Liver (tissue), 3 donors: ENCODE measurements at regions not wholly inside any gene's neighbourhood (a gene's known extent, or its start where the extent isn't known, plus 50 kb on each side); places are given as distances from the start of the nearest gene placed in this dataset.

Experiments used
- EGR1 ChIP-seq, 2 donors: IDR thresholded peaks; 2 replicates each; pipeline ENCODE4 v1.6.1; 2016 to 2018; ENCODE audit warnings: antibody characterized with exemption in 2 of 2, low read depth in 2 of 2
- GABPA ChIP-seq, 2 donors: IDR thresholded peaks in 1 of 2; conservative IDR thresholded peaks in 1 of 2; 2 replicates each; pipeline ENCODE4 v1.6.1; 2016; ENCODE audit warnings: antibody characterized with exemption in 2 of 2, mild to moderate bottlenecking in 1 of 2, moderate library complexity in 1 of 2
- HNF4G ChIP-seq: IDR thresholded peaks from 2 replicates; pipeline ENCODE4 v1.6.1; 2016; ENCODE audit warnings: antibody characterized with exemption
- JUND ChIP-seq, 2 donors: IDR thresholded peaks; 2 replicates each; pipeline ENCODE4 v1.6.1; 2016; ENCODE audit warnings: antibody characterized with exemption in 2 of 2
- RAD21 ChIP-seq, 2 donors: IDR thresholded peaks; 2 replicates each; pipeline ENCODE4 v1.6.1; 2016; ENCODE audit warnings: antibody characterized with exemption in 2 of 2, mild to moderate bottlenecking in 2 of 2
- SP1 ChIP-seq: IDR thresholded peaks from 2 replicates; pipeline ENCODE4 v1.6.1; 2018; ENCODE audit warnings: antibody characterized with exemption, mild to moderate bottlenecking
- TAF1 ChIP-seq: conservative IDR thresholded peaks from 2 replicates; pipeline ENCODE4 v1.6.1; 2016; ENCODE audit warnings: antibody characterized with exemption, mild to moderate bottlenecking
- YY1 ChIP-seq: IDR thresholded peaks from 2 replicates; pipeline ENCODE4 v1.6.1; 2016; ENCODE audit warnings: antibody characterized with exemption, mild to moderate bottlenecking
- TF ChIP-seq, protein P1 (sequence below): fragments of 150-350 bp; IDR thresholded peaks from 2 replicates; pipeline ENCODE4 v1.5.1; 2017; ENCODE audit warnings: improper control_type of control experiment, low read depth, low read length; ENCODE audit not compliant: missing input control
- TF ChIP-seq, protein P2 (sequence below): IDR thresholded peaks from 2 replicates; pipeline ENCODE4 v1.6.1; 2016; ENCODE audit warnings: antibody characterized with exemption, mild to moderate bottlenecking
- TF ChIP-seq, protein P3 (sequence below): IDR thresholded peaks from 2 replicates; pipeline ENCODE4 v1.6.1; 2016; ENCODE audit warnings: antibody characterized with exemption
- TF ChIP-seq, protein P4 (sequence below): IDR thresholded peaks from 2 replicates; pipeline ENCODE4 v1.6.1; 2016; ENCODE audit warnings: antibody characterized with exemption
- donor health status: healthy.
- donor health status: healthy.

DNA sequence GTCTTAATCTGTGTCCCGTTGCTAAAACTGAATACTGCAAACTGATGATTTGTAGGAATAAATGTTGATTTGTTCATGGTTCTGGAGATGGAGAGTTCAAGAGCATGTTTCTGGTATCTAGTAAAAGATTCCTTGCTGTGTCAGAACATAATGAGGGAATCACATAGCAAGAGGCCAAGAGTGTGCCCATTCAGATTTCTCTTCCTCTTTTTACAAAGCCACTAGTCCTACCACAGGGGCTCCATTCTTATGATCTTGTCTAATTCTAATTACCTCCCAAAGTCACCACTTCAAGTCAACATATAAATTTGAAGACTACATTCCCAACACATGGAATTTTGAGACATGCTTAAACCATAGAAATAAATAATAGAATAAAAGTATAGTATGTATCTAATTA, 608.8 kb upstream of the EPHA5 start:
- TF ChIP-seq, protein P1, sequence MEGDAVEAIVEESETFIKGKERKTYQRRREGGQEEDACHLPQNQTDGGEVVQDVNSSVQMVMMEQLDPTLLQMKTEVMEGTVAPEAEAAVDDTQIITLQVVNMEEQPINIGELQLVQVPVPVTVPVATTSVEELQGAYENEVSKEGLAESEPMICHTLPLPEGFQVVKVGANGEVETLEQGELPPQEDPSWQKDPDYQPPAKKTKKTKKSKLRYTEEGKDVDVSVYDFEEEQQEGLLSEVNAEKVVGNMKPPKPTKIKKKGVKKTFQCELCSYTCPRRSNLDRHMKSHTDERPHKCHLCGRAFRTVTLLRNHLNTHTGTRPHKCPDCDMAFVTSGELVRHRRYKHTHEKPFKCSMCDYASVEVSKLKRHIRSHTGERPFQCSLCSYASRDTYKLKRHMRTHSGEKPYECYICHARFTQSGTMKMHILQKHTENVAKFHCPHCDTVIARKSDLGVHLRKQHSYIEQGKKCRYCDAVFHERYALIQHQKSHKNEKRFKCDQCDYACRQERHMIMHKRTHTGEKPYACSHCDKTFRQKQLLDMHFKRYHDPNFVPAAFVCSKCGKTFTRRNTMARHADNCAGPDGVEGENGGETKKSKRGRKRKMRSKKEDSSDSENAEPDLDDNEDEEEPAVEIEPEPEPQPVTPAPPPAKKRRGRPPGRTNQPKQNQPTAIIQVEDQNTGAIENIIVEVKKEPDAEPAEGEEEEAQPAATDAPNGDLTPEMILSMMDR, result no peak
- TF ChIP-seq, protein P2, sequence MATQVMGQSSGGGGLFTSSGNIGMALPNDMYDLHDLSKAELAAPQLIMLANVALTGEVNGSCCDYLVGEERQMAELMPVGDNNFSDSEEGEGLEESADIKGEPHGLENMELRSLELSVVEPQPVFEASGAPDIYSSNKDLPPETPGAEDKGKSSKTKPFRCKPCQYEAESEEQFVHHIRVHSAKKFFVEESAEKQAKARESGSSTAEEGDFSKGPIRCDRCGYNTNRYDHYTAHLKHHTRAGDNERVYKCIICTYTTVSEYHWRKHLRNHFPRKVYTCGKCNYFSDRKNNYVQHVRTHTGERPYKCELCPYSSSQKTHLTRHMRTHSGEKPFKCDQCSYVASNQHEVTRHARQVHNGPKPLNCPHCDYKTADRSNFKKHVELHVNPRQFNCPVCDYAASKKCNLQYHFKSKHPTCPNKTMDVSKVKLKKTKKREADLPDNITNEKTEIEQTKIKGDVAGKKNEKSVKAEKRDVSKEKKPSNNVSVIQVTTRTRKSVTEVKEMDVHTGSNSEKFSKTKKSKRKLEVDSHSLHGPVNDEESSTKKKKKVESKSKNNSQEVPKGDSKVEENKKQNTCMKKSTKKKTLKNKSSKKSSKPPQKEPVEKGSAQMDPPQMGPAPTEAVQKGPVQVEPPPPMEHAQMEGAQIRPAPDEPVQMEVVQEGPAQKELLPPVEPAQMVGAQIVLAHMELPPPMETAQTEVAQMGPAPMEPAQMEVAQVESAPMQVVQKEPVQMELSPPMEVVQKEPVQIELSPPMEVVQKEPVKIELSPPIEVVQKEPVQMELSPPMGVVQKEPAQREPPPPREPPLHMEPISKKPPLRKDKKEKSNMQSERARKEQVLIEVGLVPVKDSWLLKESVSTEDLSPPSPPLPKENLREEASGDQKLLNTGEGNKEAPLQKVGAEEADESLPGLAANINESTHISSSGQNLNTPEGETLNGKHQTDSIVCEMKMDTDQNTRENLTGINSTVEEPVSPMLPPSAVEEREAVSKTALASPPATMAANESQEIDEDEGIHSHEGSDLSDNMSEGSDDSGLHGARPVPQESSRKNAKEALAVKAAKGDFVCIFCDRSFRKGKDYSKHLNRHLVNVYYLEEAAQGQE, result no peak
- no peak for TF ChIP-seq RAD21 (IDR thresholded peaks at IDR 0.05)
- TF ChIP-seq, protein P3, sequence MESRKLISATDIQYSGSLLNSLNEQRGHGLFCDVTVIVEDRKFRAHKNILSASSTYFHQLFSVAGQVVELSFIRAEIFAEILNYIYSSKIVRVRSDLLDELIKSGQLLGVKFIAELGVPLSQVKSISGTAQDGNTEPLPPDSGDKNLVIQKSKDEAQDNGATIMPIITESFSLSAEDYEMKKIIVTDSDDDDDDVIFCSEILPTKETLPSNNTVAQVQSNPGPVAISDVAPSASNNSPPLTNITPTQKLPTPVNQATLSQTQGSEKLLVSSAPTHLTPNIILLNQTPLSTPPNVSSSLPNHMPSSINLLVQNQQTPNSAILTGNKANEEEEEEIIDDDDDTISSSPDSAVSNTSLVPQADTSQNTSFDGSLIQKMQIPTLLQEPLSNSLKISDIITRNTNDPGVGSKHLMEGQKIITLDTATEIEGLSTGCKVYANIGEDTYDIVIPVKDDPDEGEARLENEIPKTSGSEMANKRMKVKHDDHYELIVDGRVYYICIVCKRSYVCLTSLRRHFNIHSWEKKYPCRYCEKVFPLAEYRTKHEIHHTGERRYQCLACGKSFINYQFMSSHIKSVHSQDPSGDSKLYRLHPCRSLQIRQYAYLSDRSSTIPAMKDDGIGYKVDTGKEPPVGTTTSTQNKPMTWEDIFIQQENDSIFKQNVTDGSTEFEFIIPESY, result no peak
- TF ChIP-seq, protein P4, sequence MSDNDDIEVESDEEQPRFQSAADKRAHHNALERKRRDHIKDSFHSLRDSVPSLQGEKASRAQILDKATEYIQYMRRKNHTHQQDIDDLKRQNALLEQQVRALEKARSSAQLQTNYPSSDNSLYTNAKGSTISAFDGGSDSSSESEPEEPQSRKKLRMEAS, result no peak
- TF ChIP-seq EGR1 (IDR thresholded peaks at IDR 0.05; ENCODE audit: low read depth in 2 of 2), result no peak
- TF ChIP-seq SP1, result no peak
- TF ChIP-seq GABPA (IDR thresholded peaks at IDR 0.05 in 1 of 2, conservative IDR thresholded peaks at IDR 0.05 in 1 of 2), result no peak
- no peak for TF ChIP-seq YY1
- TF ChIP-seq JUND (IDR thresholded peaks at IDR 0.05), result no peak
- no peak for TF ChIP-seq TAF1
- TF ChIP-seq HNF4G, result no peak
